Stimulated activated CD8-positive, alpha-beta memory T cell treated with anti-CD3 and anti-CD28 coated beads, Interleukin-15, amount 100 ng/mL, for 48 hours (primary cell): ENCODE measurements at regions not wholly inside any gene's neighbourhood (a gene's known extent, or its start where the extent isn't known, plus 50 kb on each side); places are given as distances from the start of the nearest gene placed in this dataset.

Experiments
- DNase-seq, 2 donors: peaks; one replicate each; pipeline ENCODE4 v3.0.0-alpha.2; 2020; ENCODE audit warnings: low read depth in 2 of 2

DNA sequence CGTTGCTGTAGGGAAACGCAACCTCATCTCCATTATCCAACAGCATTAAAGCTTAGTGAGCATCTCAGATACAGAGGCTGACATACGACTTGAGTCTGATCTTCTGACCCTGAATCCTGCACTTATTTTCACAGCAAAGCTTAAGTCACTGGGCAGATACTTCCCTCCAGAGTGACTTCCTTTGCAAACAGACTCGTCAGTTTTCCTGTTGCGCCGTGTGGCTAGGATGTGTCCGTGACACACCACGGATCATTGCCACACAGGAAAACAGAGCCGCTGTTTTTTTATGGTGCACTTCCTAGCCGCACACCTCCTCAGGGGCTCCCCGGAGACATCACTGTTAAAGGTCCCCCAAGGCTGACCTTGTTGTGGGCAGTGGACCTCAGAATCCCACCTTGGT lies 94.9 kb upstream of the MKI67 start:
- DNase-seq: no peak

DNA sequence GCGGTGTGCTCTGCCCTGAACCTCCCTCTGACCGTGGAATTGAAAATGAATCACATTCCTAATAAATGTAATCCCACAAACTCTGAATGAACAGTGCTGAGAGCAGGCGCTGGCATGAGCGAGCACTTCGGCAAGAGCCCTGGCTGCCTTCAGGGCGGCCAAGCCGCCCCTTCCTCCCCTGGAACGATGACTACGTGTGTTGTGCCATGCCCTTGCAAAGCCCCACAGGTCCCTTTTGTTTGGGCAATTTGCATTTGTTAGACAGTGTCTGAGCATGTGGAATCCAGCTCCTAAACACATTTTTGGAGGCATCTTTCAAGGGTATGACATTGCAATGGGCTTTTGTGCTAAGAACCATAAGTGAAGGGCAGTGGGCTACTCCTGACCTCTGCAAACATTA lies 95.6 kb upstream of the MKI67 start:
- DNase-seq: no peak

DNA sequence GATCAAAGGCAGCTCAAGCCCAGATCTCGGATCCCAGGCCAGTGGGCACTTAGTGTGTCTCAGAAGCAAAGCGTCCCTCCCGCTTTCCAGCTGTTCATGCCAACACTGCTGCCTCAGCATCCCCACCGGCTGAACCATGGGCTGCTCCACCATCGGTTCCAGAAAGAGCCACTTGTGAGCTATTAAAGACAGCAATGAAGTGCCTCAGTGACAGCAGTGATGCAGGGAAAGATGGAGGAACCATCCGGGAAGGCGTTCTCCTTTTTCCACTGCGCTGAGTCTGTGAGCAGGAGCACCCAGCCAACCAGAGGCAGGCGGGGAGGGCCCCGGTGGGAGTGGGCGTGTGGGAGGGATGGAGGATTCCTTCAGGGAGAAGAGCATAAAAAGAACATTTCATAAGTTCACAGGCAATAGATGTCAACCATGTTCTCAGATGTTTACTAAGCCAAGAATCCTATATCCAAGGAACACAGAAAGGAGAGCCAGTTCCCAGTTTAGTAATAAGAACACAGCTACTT lies 96.2 kb upstream of the MKI67 start:
- no peak for DNase-seq

DNA sequence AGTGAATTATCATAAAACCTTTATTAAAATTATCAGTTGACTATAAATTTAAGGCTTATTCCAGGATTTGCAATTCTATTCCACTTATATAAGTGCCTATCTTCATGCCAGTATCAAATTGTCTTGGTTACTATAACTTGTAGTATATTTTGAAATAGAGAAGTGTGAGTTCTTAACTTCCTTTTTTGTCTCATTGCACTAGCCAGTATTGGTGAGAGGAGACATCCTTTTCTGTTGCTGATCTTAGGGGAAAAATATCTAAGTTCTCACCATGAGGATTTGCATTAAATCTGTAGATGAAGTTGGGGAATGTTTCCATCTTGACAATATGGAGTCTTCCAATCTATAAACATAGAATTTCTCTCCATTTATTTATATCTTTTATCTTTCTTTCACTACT lies 104.2 kb upstream of the MKI67 start:
- no peak for DNase-seq

DNA sequence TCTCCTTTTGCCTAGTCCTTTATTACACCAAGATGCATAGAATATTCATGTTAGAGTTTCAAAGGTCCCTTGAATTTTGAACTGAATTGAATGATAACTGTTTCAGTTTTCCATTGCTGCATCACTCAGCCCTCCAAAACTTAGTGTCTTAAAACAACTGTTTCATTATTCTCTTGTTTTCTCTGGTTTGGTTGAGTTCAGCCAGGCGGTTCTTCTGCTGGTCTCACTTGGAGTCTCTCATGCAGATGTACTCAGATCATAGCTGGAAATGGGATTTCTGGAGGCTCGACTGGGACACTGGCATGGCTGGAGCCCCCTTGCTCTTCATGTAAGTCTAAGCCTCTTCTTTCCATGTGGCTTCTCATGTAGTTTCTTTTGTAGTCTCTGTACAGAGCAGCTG lies 107.2 kb upstream of the MKI67 start:
- no peak for DNase-seq

DNA sequence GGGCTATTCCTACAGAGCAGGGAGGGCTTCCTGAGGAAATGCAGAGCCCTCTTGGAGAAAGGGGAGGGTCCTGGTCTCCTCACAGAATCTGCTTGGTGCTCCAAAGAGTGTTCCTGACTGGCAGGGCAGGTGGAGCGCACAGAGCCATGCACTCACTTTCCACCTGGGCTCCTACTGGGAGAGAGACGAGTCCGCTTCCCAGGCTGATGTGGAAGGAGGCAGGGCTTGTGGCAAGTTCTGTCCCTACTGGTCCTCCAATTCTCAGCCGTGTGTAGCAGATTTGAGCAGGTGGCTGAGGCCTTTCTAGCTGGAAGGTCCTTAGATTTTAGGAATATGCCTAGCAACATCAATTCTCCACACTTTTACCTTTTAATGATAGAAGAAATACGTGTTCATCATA lies 111.5 kb upstream of the MKI67 start:
- DNase-seq: no peak

DNA sequence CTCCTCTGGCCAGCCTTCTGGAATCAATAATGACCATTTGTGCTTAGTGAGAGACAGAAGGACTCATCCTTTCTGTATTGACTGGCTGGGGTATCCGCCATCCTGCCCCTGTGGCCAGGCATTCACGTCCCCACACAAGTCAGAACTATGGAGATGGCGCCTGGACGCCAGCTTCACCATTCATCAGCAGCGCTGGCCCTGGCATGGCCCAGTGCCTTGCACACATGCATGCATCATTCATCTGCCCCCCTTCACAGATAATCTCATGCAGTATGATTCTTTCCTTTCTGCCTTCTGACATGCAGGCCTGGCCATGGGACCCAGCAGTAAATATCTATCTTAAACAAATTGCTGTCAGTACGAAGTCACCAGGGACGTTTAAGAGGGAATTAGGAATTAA lies 114.8 kb upstream of the MKI67 start:
- DNase-seq: no peak

DNA sequence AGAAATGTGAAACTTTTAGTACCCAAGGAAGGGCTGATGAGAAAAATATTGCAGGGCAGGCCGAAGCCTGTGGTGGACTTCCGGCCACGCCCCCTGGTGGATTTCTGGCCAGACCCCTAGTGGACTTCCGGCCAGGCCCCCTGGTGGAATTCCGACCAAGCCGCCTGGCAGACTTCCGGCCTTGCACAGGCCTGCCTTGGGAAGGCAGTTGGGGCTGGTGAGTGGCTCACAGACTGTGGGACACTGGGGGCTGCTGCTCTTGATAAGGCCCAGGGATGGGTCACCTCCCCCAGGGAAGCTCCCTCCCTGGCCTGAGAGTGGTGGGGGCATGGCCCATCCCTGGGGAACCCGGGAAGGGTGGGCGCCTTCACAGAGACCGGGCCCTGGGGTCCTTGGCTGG lies 116.4 kb upstream of the MKI67 start:
- no peak for DNase-seq

DNA sequence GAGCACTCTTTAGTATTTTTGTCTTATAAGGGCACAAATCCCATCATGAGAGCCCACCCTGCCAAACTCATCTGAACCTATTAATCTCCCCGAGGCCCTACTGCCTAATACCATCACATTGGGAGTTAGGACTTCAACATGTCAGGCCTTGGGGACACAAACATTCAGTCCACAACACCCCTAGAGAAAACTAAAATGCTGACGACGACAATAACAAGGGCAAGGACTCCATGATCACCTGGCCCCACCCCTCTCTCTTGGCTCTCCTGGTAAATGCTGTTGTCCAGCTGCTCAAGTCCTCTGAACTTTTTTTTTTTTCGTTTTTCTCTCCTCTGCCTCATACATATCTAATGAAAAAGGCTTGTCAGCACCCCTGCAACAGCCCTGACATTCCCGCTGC lies 118.8 kb upstream of the MKI67 start:
- DNase-seq: no peak

DNA sequence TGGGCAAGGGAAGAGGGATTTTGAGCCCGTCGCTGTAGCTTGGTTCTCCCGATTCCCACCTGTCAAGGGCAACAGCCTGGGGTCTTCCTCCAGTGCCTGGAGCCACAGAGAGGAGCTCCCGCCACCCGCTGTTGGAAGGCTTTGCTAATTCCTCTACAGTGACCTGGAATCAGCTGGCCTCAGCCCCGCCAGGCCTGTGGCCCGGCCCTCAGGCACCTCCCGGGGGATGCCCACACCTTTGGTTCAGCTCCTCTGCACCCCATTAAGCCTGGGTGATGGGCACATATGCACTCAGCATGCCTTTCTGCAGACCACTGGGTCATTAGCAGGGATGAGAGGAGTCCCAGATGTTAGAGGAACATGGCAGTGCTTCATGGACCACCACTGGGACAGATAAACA lies 121.4 kb upstream of the MKI67 start:
- no peak for DNase-seq

DNA sequence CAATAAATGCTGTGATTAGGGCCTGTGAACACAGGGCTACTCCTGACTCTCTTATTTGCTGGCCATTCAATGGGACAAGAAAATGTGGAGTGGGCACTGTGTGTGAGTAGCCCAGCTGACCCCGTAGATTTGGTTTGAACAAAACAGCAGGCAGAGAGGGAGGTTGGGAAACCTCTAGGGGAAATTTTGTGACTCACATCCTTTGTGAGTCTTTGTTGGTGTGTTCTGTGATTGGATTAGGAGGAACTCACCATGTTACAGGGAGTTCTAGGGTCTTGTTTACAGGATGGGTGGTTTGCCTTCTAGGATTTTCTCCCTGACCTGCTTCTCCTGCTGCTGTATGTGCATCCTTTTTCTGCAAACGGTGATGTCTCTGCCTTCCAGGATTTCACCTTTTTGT lies 128.3 kb upstream of the MKI67 start:
- DNase-seq: no peak

DNA sequence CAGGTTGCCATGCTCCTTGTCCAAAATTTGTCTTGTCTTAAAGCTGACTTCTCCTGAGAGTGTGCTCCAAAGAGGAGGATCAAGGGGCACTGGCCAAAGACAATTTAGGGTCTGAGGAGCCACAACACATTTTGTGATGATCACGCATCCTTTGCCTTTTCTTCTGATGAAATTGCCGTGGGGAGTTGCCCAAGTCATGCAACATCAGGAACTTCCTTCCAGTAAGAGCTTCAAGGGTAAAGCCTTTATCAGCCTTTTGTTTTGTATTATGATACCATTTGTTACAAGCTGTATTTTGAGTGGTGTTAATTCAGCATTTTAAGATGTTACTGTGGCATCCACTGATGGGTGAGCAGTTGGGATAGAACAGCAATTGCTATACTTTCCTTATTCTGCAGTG lies 131.2 kb upstream of the MKI67 start:
- DNase-seq: no peak

DNA sequence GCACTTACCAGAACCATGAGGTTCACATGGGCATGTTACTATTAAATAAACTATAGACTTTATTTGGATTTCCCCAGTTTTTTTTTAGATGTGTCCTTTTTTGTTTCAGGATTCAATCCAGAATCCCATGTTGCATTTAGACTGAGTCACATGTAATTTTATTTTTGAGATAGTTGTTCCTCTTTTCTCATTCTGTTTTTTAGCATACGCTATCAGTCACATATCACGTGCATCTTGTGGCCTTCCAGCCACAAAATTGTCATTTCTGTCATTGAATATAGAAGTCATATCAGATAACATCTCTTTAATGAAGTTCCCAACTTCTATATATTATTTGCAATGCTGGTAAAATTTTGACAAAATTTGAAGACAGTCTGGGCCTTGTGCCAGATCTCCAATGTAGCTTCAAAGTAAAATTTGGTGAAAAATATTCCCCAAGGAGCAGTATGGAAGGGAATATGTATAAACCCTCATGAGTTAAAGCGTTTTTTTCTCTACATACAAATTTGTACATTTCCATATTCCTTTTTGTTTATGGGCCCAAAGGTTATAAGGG lies 132.3 kb upstream of the MKI67 start:
- no peak for DNase-seq

DNA sequence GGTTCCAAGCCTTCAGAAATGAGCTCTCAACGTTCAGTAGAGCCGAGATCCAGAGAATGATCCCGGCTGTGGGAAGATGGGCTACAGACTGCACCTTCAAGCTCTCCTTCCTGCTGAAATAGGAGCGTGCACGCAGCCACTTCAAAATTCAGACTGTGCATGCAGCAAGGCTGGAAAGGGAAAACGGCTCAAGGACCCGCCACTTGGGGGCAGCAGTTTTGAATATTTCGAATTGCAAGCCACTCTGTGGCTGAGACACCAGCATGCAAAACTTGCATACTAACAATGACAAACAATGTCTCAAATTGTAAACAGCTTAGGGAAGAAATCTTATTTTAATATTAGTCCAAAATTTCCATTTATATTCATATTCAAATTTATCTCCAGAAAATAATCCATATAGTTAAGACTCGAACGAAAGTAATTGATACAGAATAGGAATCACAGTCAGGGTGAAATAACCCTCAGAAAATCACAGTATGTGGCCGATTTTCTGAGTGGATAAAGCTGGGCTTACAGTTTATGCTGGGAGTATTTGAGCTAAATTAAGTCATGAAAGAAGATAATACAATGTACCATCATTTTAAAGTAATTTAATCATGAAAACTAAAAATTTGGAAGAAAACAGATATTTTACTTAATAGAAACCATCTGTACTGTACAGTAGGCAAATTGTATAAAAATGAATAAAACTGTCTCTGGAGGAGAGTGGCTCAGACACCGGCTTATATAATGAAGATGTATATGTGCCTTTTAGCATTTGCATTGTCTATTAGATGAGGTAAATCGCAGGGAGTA lies 137.9 kb upstream of the MKI67 start:
- DNase-seq: peak; percentile 28 to 32

DNA sequence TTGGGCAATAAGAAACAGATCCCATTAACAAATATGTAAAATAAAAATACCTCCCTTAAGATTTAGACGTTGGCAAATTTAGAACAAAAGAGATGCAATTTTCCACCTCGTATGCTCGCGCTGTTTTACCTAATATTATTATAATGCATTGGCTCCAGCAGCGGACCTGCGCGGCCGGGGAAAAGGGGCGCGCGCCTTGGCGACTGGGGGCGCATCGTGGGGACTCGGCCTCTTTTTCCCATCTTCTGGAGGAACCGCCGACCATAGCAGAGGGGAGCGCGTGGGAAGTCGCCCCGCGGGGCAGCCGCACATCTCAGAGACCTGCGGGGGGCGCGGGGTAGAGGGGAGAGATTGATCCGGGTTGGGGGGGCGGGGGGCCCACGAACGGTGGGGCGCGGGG lies 139.4 kb upstream of the MKI67 start:
- DNase-seq: no peak

DNA sequence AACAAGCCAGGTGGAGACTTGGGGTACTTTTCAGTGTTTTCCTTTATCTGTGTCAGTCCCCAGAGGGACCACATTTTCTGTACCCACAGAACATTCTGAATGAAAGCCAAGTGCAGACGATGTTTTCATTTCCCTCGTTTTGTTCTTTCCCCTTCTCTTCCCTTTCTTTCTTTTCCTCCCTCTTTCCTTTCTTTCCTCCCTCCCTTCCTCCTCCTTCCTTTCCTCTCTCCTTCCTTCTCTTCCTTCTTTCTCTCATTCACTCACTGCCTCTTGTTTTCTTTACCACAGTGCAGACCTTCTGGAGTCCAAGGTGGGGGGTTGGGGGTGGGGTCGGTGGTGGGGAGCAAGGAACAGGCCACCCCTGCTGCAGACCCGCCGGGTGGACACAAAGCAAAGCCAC lies 141.4 kb upstream of the MKI67 start:
- no peak for DNase-seq

DNA sequence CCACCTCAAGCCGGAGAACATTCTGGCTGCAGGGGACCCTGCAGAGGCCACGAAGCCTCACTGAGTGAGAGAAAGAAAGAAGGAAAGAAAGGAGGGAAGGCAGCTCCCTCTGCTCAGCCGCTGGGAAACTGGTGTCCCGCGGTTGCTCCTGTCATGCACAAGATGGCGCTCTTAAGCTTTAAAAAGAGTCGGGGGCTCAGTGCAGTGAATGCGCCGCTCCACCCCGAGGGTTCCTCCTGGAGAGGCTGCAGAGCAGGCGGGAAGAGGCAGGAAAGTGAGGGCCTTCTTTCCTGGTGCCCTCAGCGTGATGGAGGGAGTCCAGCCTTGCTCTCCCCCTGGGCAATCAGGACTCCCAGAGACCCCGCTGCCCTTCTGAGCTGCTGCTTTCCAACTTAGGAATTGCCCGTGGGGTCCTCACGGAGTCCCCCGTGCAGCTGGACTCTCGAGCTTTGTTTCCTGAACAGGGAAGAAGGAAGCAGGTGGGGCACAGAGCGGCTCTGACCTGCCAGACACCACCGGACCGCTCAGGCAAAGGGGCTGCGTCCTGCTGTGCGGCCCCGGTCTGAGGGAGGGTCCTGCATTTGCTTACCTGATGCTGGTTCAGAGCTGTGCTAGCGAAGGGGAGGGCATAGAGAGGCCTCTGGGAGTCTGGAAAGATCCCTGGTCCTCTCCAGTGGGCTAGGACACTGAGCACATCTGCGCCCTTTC lies 141.9 kb upstream of the MKI67 start:
- DNase-seq: no peak

DNA sequence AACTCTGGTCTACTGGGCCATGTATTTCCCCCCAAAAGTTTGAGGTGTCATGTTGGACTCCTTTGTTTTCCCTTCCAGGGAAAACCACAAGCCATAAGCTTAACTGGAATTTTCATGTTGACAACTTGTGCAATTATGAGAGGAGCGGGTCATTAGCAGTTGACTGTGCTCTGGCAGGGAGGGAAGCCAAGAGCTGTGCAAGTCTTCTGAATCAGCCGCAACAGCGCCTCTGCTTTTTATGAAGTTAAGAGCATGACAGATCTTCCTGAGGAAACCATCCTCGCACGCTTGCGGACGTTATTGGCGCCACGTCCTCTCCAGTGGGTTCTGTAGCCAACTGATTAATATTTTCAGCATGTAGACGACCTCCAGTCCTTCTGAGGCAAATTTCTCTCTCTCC lies 148.7 kb upstream of the MKI67 start:
- no peak for DNase-seq

DNA sequence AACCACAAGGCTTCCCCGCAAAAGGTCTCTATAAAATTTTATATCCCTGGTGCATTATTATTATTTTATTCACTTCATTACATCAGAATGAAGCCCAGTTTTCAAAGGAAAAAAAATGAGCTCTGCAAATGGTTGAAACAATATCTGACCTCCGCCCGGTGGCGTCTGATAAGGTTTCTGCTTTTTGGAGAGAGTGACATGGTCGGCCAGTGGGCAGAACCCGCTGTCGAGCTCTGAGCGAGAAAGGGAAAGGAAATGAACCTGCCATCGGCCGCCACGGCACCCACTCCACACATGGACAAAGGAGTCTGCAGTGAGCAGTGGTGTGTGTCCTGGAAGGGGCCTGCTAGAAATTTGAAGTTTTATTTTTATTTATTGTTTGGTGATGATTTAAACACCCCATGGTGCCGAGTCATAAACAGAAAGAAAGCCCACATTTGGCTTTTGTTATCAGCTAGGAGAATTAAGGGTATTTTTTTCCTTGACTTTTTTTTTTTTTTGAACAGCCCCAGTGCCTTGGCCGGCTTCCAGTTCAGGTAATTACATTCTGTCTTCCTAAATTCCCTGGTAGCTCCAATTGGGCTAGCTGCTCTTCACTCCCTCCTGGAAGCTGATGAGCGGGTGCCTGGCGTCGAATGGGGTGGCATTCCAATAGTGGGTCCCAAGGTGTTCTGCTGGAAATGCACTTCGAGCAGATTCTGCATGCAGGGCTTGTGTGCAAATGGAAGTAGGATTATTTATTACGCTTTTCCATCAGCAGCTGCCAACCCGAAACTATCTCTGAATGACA lies 149.4 kb upstream of the MKI67 start:
- no peak for DNase-seq

DNA sequence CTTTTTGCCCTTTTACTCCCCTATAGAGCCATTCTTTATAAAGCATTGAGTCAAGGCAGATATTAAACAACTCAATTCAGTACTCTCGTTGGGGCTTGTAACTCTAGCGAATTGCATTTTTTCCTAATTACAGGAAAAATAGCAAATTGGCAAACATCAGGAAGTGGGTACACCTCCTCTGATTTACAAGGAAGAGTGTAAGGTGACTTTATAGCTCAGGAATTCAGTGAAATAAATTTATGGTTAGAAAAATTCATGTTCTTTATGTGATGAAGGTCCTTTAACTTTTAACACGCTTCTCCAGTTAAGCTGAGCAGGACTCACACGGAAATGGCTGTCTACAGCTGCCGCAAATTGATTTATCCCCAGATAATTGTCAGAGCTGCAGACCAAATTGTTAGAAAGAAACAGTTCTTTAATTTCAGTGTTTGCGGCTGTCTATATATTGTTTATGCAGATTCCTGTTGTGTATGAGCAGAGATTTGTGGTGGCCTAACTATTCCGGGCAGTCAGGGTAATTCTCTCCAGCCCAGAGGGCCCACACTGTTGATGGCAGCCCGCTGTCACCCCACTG lies 151.1 kb upstream of the MKI67 start:
- no peak for DNase-seq

DNA sequence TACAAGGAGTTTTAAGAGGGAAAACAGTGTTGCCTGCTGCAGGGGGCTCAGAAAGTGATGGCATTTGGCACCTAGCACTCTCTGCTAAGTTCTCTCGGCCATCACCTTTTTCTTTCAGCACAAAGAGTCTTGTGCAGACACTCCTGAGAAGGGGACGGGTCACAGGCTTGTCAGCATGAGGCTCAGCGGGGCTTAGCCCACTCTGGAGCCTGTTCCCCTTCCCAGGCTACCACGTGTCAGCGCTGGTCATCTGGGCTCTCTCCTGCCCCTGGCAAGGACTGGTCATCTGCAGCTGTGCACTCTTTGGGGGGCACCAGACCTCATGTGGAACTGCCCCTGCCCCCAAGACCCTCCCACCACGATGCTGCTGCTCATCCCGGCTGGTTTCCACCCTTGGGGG lies 152.1 kb upstream of the MKI67 start:
- DNase-seq: no peak

DNA sequence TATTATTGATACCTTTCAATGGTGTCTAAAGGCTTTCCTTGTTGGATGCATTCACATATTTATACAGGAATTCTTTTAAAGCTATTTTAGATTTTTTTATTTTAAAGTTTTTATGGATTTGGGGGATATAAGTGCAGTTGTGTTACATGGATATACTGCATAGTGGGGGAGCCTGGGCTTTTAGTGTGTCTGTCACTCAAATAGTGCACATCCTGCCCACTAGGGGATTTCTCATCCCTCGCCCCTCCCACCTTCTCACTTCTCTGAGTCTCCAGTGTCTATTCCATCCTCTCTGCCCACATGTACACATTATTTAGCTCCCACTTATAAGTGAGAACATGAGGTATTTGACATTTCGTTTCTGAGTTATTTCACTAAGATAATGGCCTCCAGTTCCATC lies 154.0 kb upstream of the MKI67 start:
- DNase-seq: no peak
